ENCODE measurements at regions not wholly inside any gene's neighbourhood (a gene's known extent, or its start where the extent isn't known, plus 50 kb on each side); places are given as distances from the start of the nearest gene placed in this dataset.

DNA sequence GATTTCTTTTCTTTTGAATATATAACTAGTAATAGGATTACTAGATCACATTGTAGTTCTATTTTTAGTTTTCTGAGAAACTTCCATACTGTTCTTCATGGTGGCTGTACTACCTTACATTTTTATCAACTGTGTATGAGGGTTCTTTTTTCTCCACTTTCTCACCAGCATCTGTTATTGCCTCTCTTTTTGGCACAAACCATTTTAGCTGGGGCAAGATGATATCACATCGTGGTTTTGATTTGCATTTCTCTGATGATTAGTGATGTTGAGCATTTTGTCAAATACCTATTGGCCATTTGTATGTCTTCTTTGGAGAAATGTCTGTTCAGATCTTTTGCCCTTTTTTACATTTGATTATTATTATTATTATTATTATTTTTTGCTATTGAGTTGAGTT lies 86.1 kb upstream of the TCF21 start:
- no peak for FAIRE-seq
- Histone ChIP-seq H2BK15ac (ENCODE audit: low read length) (no peak overlapping the region), H2AFZ (ENCODE audit: low read length) (no peak overlapping the region), H3K18ac (ENCODE audit: extremely low read depth, low read length) (no peak overlapping the region), H3K4me1 (replicated peaks in 1 of 4; ENCODE audit: control insufficient read depth in 3 of 4, insufficient read depth in 4 of 4, low read length in 3 of 4) (no peaks in the 10 kb centered on the region), H2BK120ac (replicated peaks; ENCODE audit: low read depth, low read length) (no peak overlapping the region), H2BK12ac (ENCODE audit: low read depth, low read length) (no peak overlapping the region), H3K36me3 (ENCODE audit: control insufficient read depth in 2 of 4, insufficient read depth in 4 of 4, low read length in 3 of 4) (no peaks in the 10 kb centered on the region), H3K9ac (replicated peaks in 1 of 4; ENCODE audit: extremely low read depth in 1 of 4, low read depth in 3 of 4, low read length in 3 of 4) (no peak overlapping the region), H3K14ac (ENCODE audit: insufficient read length) (no peak overlapping the region), H3K27ac (ENCODE audit: low read depth, low read length) (no peak overlapping the region), H3K4me2 (ENCODE audit: insufficient read depth in 1 of 2, low read depth in 2 of 2, low read length in 2 of 2) (no peak overlapping the region), H3K56ac (replicated peaks; ENCODE audit: insufficient read length, low read depth, low read length) (no peak overlapping the region), H2BK5ac (ENCODE audit: low read depth, low read length) (no peak overlapping the region), H3K9me3 (ENCODE audit: insufficient read depth in 2 of 2, low read depth in 1 of 2, low read length in 1 of 2) (no peaks in the 10 kb centered on the region), H3K4me3 (ENCODE audit: extremely low read depth in 1 of 4, insufficient read depth in 2 of 4, low read depth in 3 of 4, low read length in 4 of 4) (no peak overlapping the region), H4K5ac (ENCODE audit: insufficient read length, low read depth, low read length) (no peak overlapping the region), H3K4ac (replicated peaks; ENCODE audit: insufficient read length, low read depth, low read length) (no peak overlapping the region), H3K23me2 (ENCODE audit: low read depth, low read length) (no peaks in the 10 kb centered on the region), H3K27me3 (replicated peaks in 1 of 4; ENCODE audit: control insufficient read depth in 3 of 4, extremely low read depth in 1 of 4, insufficient read depth in 3 of 4, low read length in 3 of 4) (no peaks in the 10 kb centered on the region), H3K79me1 (ENCODE audit: low read depth, low read length) (no peaks in the 10 kb centered on the region), H4K91ac (replicated peaks; ENCODE audit: insufficient read length, low read length) (no peak overlapping the region), H2AK5ac (ENCODE audit: low read depth, low read length) (no peak overlapping the region), H4K8ac (ENCODE audit: extremely low read depth, insufficient read depth, low read length) (no peak overlapping the region), H2BK20ac (ENCODE audit: low read length) (no peak overlapping the region), H4K20me1 (replicated peaks in 1 of 2; ENCODE audit: control insufficient read depth in 1 of 2, insufficient read depth in 2 of 2, low read length in 2 of 2) (no peaks in the 10 kb centered on the region), H3K23ac (ENCODE audit: insufficient read length) (no peak overlapping the region), H3K79me2 (ENCODE audit: control insufficient read depth in 1 of 2, insufficient read depth in 2 of 2, low read length in 2 of 2) (no peaks in the 10 kb centered on the region)
- POLR2A ChIA-PET (ENCODE audit: partially characterized antibody): no interaction called here
- CTCF ChIA-PET (ENCODE audit: partially characterized antibody): no interaction called here
- no peak for DNase-seq (ENCODE audit: low read depth in 1 of 2, low spot score in 2 of 2)
- WGBS, 2 experiments (ENCODE audit: extremely low coverage in 1 of 2, insufficient coverage in 1 of 2, insufficient read length in 1 of 2, insufficient replicate concordance in 2 of 2, low coverage in 1 of 2, low lambda C conversion rate in 2 of 2, missing lambda C conversion rate in 1 of 2): 95% methylated on average over 1 of the region's 1 CpG; no CpG with 5 or more reads in 1 of the 2 experiments
- no peak for TF ChIP-seq EP300 (IDR thresholded peaks at IDR 0.05; ENCODE audit: borderline replicate concordance in 1 of 2, low read depth in 2 of 2, low read length in 2 of 2)
- TF ChIP-seq POU5F1 (IDR thresholded peaks at IDR 0.05; ENCODE audit: low read depth, low read length): no peak
- no peak for TF ChIP-seq HDAC2 (IDR thresholded peaks at IDR 0.05; ENCODE audit: borderline replicate concordance in 1 of 2, low read depth in 2 of 2, low read length in 2 of 2)
- TF ChIP-seq TAF7 (optimal IDR thresholded peaks at IDR 0.05; ENCODE audit: borderline replicate concordance, low read depth, low read length): no peak
- no peak for TF ChIP-seq SRF (IDR thresholded peaks at IDR 0.05; ENCODE audit: low read depth, low read length)
- no peak for TF ChIP-seq KDM4A (IDR thresholded peaks at IDR 0.05; ENCODE audit: low read depth, low read length, severe bottlenecking)
- TF ChIP-seq CHD1 (IDR thresholded peaks at IDR 0.05; ENCODE audit: low read depth, low read length): no peak
- no peak for TF ChIP-seq YY1 (IDR thresholded peaks at IDR 0.05; ENCODE audit: low read depth, low read length)
- TF ChIP-seq POLR2AphosphoS5 (IDR thresholded peaks at IDR 0.05; ENCODE audit: low read depth, low read length): no peak
- no peak for TF ChIP-seq SIX5 (IDR thresholded peaks at IDR 0.05; ENCODE audit: low read depth, low read length)
- TF ChIP-seq HDAC6 (IDR thresholded peaks at IDR 0.05; ENCODE audit: low read depth, low read length): no peak
- TF ChIP-seq PHF8 (conservative IDR thresholded peaks at IDR 0.05; ENCODE audit: low read depth, low read length): no peak
- no peak for TF ChIP-seq JUND (IDR thresholded peaks at IDR 0.05; ENCODE audit: low read length)
- no peak for TF ChIP-seq ZNF274 (IDR thresholded peaks at IDR 0.05; ENCODE audit: borderline replicate concordance, extremely low read depth, low read length)

Measured in H1 (cell line).